ENCODE measurements at regions not wholly inside any gene's neighbourhood (a gene's known extent, or its start where the extent isn't known, plus 50 kb on each side); places are given as distances from the start of the nearest gene placed in this dataset.

DNA sequence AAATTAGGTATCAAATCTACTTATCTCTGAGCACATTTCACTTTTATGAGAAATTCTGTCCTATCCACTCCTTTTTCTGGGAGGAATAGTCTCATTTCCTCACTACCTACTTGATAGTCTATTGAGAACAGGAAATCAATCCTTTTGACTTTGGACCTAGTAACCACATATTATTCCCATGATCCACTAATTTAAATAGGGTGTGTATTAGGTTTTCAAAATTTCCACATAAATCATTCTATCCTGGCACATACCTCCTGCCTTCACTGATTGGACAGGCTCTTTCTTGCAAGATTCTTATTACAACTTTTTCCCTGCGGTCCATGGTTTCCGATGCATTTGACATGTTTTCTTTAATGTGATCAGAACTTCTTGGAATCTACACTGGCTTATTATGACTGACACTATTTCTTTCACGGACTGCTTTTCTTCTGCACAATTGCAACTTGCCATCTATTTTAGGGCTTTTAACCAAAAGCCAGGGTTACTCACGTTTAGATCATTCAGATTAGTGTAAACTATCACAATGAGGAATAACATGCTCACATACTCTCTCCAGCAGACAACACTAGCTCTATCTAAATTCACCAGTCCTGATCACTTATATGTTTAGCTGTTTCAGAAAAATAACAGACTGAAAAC, 419.9 kb upstream of the SLIT2 start:
- TF ChIP-seq, protein P1, sequence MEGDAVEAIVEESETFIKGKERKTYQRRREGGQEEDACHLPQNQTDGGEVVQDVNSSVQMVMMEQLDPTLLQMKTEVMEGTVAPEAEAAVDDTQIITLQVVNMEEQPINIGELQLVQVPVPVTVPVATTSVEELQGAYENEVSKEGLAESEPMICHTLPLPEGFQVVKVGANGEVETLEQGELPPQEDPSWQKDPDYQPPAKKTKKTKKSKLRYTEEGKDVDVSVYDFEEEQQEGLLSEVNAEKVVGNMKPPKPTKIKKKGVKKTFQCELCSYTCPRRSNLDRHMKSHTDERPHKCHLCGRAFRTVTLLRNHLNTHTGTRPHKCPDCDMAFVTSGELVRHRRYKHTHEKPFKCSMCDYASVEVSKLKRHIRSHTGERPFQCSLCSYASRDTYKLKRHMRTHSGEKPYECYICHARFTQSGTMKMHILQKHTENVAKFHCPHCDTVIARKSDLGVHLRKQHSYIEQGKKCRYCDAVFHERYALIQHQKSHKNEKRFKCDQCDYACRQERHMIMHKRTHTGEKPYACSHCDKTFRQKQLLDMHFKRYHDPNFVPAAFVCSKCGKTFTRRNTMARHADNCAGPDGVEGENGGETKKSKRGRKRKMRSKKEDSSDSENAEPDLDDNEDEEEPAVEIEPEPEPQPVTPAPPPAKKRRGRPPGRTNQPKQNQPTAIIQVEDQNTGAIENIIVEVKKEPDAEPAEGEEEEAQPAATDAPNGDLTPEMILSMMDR (IDR thresholded peaks at IDR 0.05; ENCODE audit: borderline replicate concordance, extremely low read depth, insufficient read depth), result no peak
- H3K4me1 ChIP-seq (ENCODE audit: control insufficient read depth in 2 of 3, insufficient read depth in 2 of 3, low read depth in 1 of 3, low read length in 3 of 3), result no peaks in the 10 kb centered on the region
- no peaks in the 10 kb centered on the region for H3K27me3 ChIP-seq (ENCODE audit: control insufficient read depth, insufficient read depth, low read length)
- FAIRE-seq, result no peak
- intact Hi-C loops (cut with DNase I), result no loop called here
- no peak overlapping the region for H3K9ac ChIP-seq (ENCODE audit: low read length in 3 of 3)
- no peak overlapping the region for H3K4me3 ChIP-seq (ENCODE audit: low read length in 3 of 3)
- no peaks in the 10 kb centered on the region for H3K9me3 ChIP-seq (ENCODE audit: control insufficient read depth in 2 of 3, insufficient read depth in 1 of 3, low read length in 3 of 3)
- no peak for DNase-seq
- H3K36me3 ChIP-seq (ENCODE audit: control insufficient read depth in 2 of 3, insufficient read depth in 3 of 3, low read length in 3 of 3), result no peaks in the 10 kb centered on the region
- H3K27ac ChIP-seq (ENCODE audit: low read depth in 2 of 2, low read length in 2 of 2), result no peak overlapping the region

DNA sequence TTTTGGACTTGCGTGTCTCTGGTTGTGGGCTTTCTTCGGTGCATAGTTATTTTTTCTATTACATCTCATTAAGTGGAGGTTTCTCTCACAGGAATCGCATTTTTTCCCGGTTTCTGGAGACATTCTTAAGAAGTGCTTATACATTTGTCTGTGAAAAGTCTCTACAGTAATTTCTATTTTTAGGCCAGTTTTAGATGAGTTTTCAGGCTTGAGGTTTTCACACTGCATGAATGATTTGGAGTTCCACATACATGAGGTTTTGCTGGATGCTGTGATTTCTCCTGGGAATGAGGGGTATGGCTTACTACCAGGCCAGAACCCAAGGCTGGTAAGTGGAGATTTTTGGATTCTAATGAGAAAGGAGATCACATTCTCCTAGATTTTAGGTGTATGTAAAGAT, 422.6 kb upstream of the SLIT2 start:
- DNase-seq, result no peak
- FAIRE-seq, result no peak
- Histone ChIP-seq H3K4me3 (ENCODE audit: low read length in 3 of 3) (no peak overlapping the region), H3K9ac (ENCODE audit: low read length in 3 of 3) (no peak overlapping the region), H3K36me3 (ENCODE audit: control insufficient read depth in 2 of 3, insufficient read depth in 3 of 3, low read length in 3 of 3) (no peaks in the 10 kb centered on the region), H3K27ac (ENCODE audit: low read depth in 2 of 2, low read length in 2 of 2) (no peak overlapping the region), H3K27me3 (ENCODE audit: control insufficient read depth, insufficient read depth, low read length) (no peaks in the 10 kb centered on the region), H3K9me3 (ENCODE audit: control insufficient read depth in 2 of 3, insufficient read depth in 1 of 3, low read length in 3 of 3) (no peaks in the 10 kb centered on the region), H3K4me1 (ENCODE audit: control insufficient read depth in 2 of 3, insufficient read depth in 2 of 3, low read depth in 1 of 3, low read length in 3 of 3) (no peaks in the 10 kb centered on the region)
- intact Hi-C loops (cut with DNase I), result no loop called here
- TF ChIP-seq, protein P1 (IDR thresholded peaks at IDR 0.05; ENCODE audit: borderline replicate concordance, extremely low read depth, insufficient read depth), result no peak

DNA sequence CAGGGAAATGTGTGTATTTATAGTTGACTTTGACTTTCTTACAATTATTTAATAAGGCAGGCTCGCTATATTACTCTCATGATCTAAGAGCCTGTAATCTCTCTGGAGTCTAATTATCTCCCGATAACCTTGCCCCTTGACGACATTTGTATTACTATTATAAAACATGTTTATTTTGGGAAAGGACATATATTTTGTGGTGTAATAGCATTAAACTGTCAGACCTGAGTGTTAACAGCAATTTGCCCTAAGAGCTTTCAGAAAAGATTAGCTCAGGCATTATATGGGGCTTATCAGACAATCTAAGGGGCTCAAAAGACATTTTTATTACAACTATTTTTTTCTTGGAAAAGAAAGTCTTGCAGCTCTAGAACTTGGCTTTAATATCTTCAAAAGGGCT, 427.9 kb upstream of the SLIT2 start:
- Histone ChIP-seq H3K27me3 (ENCODE audit: control insufficient read depth, insufficient read depth, low read length) (no peaks in the 10 kb centered on the region), H3K36me3 (ENCODE audit: control insufficient read depth in 2 of 3, insufficient read depth in 3 of 3, low read length in 3 of 3) (no peaks in the 10 kb centered on the region), H3K9ac (ENCODE audit: low read length in 3 of 3) (no peak overlapping the region), H3K27ac (ENCODE audit: low read depth in 2 of 2, low read length in 2 of 2) (no peak overlapping the region), H3K4me1 (ENCODE audit: control insufficient read depth in 2 of 3, insufficient read depth in 2 of 3, low read depth in 1 of 3, low read length in 3 of 3) (no peaks in the 10 kb centered on the region), H3K9me3 (ENCODE audit: control insufficient read depth in 2 of 3, insufficient read depth in 1 of 3, low read length in 3 of 3) (no peaks in the 10 kb centered on the region), H3K4me3 (ENCODE audit: low read length in 3 of 3) (no peak overlapping the region)
- TF ChIP-seq, protein P1 (IDR thresholded peaks at IDR 0.05; ENCODE audit: borderline replicate concordance, extremely low read depth, insufficient read depth), result no peak
- peak in 2 of 5 donors; percentile 56 to 66 for DNase-seq
- FAIRE-seq, result no peak
- intact Hi-C loops (cut with DNase I), result no loop called here

DNA sequence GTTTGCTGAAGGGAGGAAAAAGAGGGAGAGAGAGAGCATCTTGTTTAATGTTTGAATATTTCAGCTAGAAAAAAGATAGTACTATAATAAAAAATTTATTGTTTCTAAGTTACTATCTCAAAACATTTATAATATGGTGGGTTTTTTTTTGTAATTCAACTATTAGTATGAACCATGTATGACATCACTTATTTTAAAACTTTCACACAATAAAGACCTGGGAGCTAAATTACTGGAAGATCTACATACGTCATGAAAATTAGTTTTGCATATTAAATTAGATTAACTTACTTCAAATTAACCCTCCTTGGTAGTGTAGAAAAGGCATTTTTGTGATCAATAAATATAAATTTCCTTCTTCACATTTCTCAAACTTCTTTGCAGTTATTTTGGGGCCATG, 432.0 kb upstream of the SLIT2 start:
- no peaks in the 10 kb centered on the region for H3K27me3 ChIP-seq (ENCODE audit: control insufficient read depth, insufficient read depth, low read length)
- H3K4me1 ChIP-seq (ENCODE audit: control insufficient read depth in 2 of 3, insufficient read depth in 2 of 3, low read depth in 1 of 3, low read length in 3 of 3), result no peaks in the 10 kb centered on the region
- no peak for FAIRE-seq
- intact Hi-C loops (cut with DNase I), result no loop called here
- TF ChIP-seq, protein P1 (IDR thresholded peaks at IDR 0.05; ENCODE audit: borderline replicate concordance, extremely low read depth, insufficient read depth), result no peak
- no peaks in the 10 kb centered on the region for H3K36me3 ChIP-seq (ENCODE audit: control insufficient read depth in 2 of 3, insufficient read depth in 3 of 3, low read length in 3 of 3)
- DNase-seq, result no peak
- H3K9me3 ChIP-seq (ENCODE audit: control insufficient read depth in 2 of 3, insufficient read depth in 1 of 3, low read length in 3 of 3), result no peaks in the 10 kb centered on the region
- no peak overlapping the region for H3K9ac ChIP-seq (ENCODE audit: low read length in 3 of 3)
- no peak overlapping the region for H3K4me3 ChIP-seq (ENCODE audit: low read length in 3 of 3)
- no peak overlapping the region for H3K27ac ChIP-seq (ENCODE audit: low read depth in 2 of 2, low read length in 2 of 2)

Measured in kidney (tissue), 13 donors.